PC-3 (cell line): ENCODE measurements at regions not wholly inside any gene's neighbourhood (a gene's known extent, or its start where the extent isn't known, plus 50 kb on each side); places are given as distances from the start of the nearest gene placed in this dataset.

Source experiments
- ATAC-seq: fragments of 200-7000 bp; cut with Tn5 transposase; 2 replicates; pipeline ENCODE4 v1.9.1; 2020; ENCODE audit warnings: mild to moderate bottlenecking, moderate library complexity
- BruUV-seq: library from RNA; stranded (reverse); fragments of 400-500 nt; replicated peaks from 2 replicates; lab custom pipeline; 2021; lab: Mats Ljungman, UMichigan
- CTCF ChIA-PET: fragments of 300-600 bp; sonication (Branson Sonifier 250); formaldehyde crosslinking; loops from one replicate; lab custom pipeline; 2022; ENCODE audit warnings: antibody characterized with exemption; lab: Charles Lee
- POLR2A ChIA-PET: fragments of 300-600 bp; sonication (Branson Sonifier 250); formaldehyde crosslinking; loops from one replicate; lab custom pipeline; 2022; ENCODE audit warnings: antibody characterized with exemption; ENCODE audit not compliant: unreplicated experiment; lab: Charles Lee
- DNase-seq: peaks from one replicate; pipeline ENCODE4 v3.0.0-alpha.2; 2015
- H2AFZ ChIP-seq: fragments of 300-600 bp; sonication (generic); 2 replicates; pipeline ENCODE4 v1.6.0; 2016; ENCODE audit warnings: antibody characterized with exemption, low read length
- H3F3A ChIP-seq: fragments of 300-600 bp; sonication (generic); one replicate; pipeline ENCODE4 v1.6.0; 2017; ENCODE audit warnings: antibody characterized with exemption, low read length, control low read depth, mild to moderate bottlenecking; ENCODE audit not compliant: unreplicated experiment
- H3K27ac ChIP-seq: fragments of 300-600 bp; sonication (generic); 2 replicates; pipeline ENCODE4 v1.5.1; 2016; ENCODE audit warnings: mild to moderate bottlenecking, low read length
- H3K27me3 ChIP-seq: fragments of 300-600 bp; sonication (generic); 2 replicates; pipeline ENCODE4 v1.6.1; 2016; ENCODE audit warnings: low read length, mixed read lengths
- H3K36me3 ChIP-seq: fragments of 300-600 bp; sonication (generic); 2 replicates; pipeline ENCODE4 v1.6.1; 2016; ENCODE audit warnings: low read depth, mixed run types, low read length, mixed read lengths
- H3K4me1 ChIP-seq: fragments of 300-600 bp; sonication (generic); 2 replicates; pipeline ENCODE4 v1.5.1; 2016; ENCODE audit warnings: low read length; ENCODE audit not compliant: insufficient read depth
- H3K4me2 ChIP-seq: fragments of 300-600 bp; sonication (generic); 2 replicates; pipeline ENCODE4 v1.6.0; 2016; ENCODE audit warnings: low read length
- H3K4me3 ChIP-seq: fragments of 300-600 bp; sonication (generic); 2 replicates; pipeline ENCODE4 v1.5.1; 2016; ENCODE audit warnings: mild to moderate bottlenecking, low read length, mixed read lengths
- H3K79me2 ChIP-seq: fragments of 300-600 bp; sonication (generic); 2 replicates; pipeline ENCODE4 v1.6.1; 2017; ENCODE audit warnings: low read length, mixed read lengths
- H3K9ac ChIP-seq: fragments of 300-600 bp; sonication (generic); 2 replicates; pipeline ENCODE4 v1.6.0; 2016; ENCODE audit warnings: mild to moderate bottlenecking, low read length
- H3K9me2 ChIP-seq: fragments of 300-600 bp; sonication (generic); replicated peaks from 2 replicates; pipeline ENCODE4 v1.6.1; 2016; ENCODE audit warnings: mixed run types, low read length, mixed read lengths
- H3K9me3 ChIP-seq: fragments of 300-600 bp; sonication (generic); 2 replicates; pipeline ENCODE4 v1.6.1; 2016; ENCODE audit warnings: low read length, mixed read lengths
- H4K20me1 ChIP-seq: fragments of 300-600 bp; sonication (generic); 2 replicates; pipeline ENCODE4 v1.6.1; 2016; ENCODE audit warnings: low read length, mixed read lengths
- CTCF ChIP-seq: fragments of 300-600 bp; sonication (generic); conservative IDR thresholded peaks from 2 replicates; pipeline ENCODE4 v1.5.1; 2017; ENCODE audit warnings: antibody characterized with exemption, low read depth, mild to moderate bottlenecking, low read length
- EZH2 ChIP-seq: fragments of 300-600 bp; sonication (generic); IDR thresholded peaks from one replicate; pipeline ENCODE4 v1.6.1; 2017; ENCODE audit warnings: antibody characterized with exemption, mild to moderate bottlenecking, low read length; ENCODE audit not compliant: unreplicated experiment
- EZH2phosphoT487 ChIP-seq: fragments of 300-600 bp; sonication (generic); IDR thresholded peaks from 2 replicates; pipeline ENCODE4 v1.6.1; 2018; ENCODE audit warnings: mild to moderate bottlenecking, antibody characterized with exemption, low read length, borderline replicate concordance
- intact Hi-C: fragments of 100-400 bp; cut with micrococcal nuclease; formaldehyde crosslinking; loops from 2 replicates; pipeline ENCODE4 v1.9.0; 2023

GRCh38 chr13:61685682-61686012 lies 270.0 kb upstream of the PCDH20 start:
- H2AFZ ChIP-seq = no peak overlapping the region
- CTCF ChIA-PET = no interaction called here
- H3K4me3 ChIP-seq = no peak overlapping the region
- H3K9me2 ChIP-seq = no peaks in the 10 kb centered on the region
- H3K4me2 ChIP-seq = no peak overlapping the region
- no peak for DNase-seq
- H3K36me3 ChIP-seq = no peaks in the 10 kb centered on the region
- no peak overlapping the region for H3K27ac ChIP-seq
- H3K9me3 ChIP-seq = no peaks in the 10 kb centered on the region
- no peaks in the 10 kb centered on the region for H3K27me3 ChIP-seq
- no peak overlapping the region for H3K9ac ChIP-seq
- POLR2A ChIA-PET = no interaction called here
- H3K79me2 ChIP-seq = no peaks in the 10 kb centered on the region
- intact Hi-C loops = loop anchor here (5.0 to 10.0 kb wide), 2 partner anchors 269 to 398 kb away; no protein-coding TSS in a partner anchor
- no peaks in the 10 kb centered on the region for H4K20me1 ChIP-seq
- H3F3A ChIP-seq = no peaks in the 10 kb centered on the region
- ATAC-seq = peak; percentile 65
- no TSS peak for BruUV-seq
- TF ChIP-seq EZH2 (no peak), EZH2phosphoT487 (no peak), CTCF (0 out of 2 replicates have a peak, but pooled peaks have one; percentile 18)
- no peaks in the 10 kb centered on the region for H3K4me1 ChIP-seq

- no peak for TF ChIP-seq CTCF
- TF ChIP-seq EZH2phosphoT487 = no peak
- TF ChIP-seq EZH2 = no peak
- POLR2A ChIA-PET = no interaction called here
- CTCF ChIA-PET = interaction anchor here (0.7 kb wide), 1 partner anchor 1029 kb away, joined by 3 read pairs; no protein-coding TSS in a partner anchor
- H3K9me2 ChIP-seq = no peaks in the 10 kb centered on the region
- ATAC-seq (no peak), DNase-seq (no peak)
- no peaks in the 10 kb centered on the region for H3K9me3 ChIP-seq
- H3K4me1 ChIP-seq = no peaks in the 10 kb centered on the region
- no peak overlapping the region for H3K9ac ChIP-seq
- no peak overlapping the region for H3K4me3 ChIP-seq
- H2AFZ ChIP-seq = no peak overlapping the region
- no peak overlapping the region for H3K4me2 ChIP-seq
- no peaks in the 10 kb centered on the region for H4K20me1 ChIP-seq
- H3K27me3 ChIP-seq = no peaks in the 10 kb centered on the region
- H3F3A ChIP-seq = no peaks in the 10 kb centered on the region
- BruUV-seq = no TSS peak
- no peaks in the 10 kb centered on the region for H3K79me2 ChIP-seq
- no peaks in the 10 kb centered on the region for H3K36me3 ChIP-seq
- intact Hi-C loops = loop anchor here (5.0 to 10.0 kb wide), 2 partner anchors 270 to 398 kb away; no protein-coding TSS in a partner anchor
- H3K27ac ChIP-seq = no peak overlapping the region
Observed at GRCh38 chr13:61684976-61685681, 269.5 kb upstream of the PCDH20 start.

- ATAC-seq (no peak), DNase-seq (no peak)
- Histone ChIP-seq H3K27me3 (no peaks in the 10 kb centered on the region), H3K27ac (no peak overlapping the region), H3K9me3 (no peaks in the 10 kb centered on the region), H3K36me3 (no peaks in the 10 kb centered on the region), H3K4me3 (no peak overlapping the region), H2AFZ (no peak overlapping the region), H3K9ac (no peak overlapping the region), H3F3A (no peaks in the 10 kb centered on the region), H3K9me2 (no peaks in the 10 kb centered on the region), H4K20me1 (no peaks in the 10 kb centered on the region), H3K4me2 (no peak overlapping the region), H3K4me1 (no peaks in the 10 kb centered on the region), H3K79me2 (no peaks in the 10 kb centered on the region)
- TF ChIP-seq EZH2 (no peak), EZH2phosphoT487 (no peak), CTCF (no peak)
- BruUV-seq = no TSS peak
- ChIA-PET POLR2A (no interaction called here), CTCF (no interaction called here)
- intact Hi-C loops = no loop called here
Observed at GRCh38 chr13:61672756-61673155, 257.1 kb upstream of the PCDH20 start.
